Spleen (tissue), 11 donors: ENCODE measurements at regions not wholly inside any gene's neighbourhood (a gene's known extent, or its start where the extent isn't known, plus 50 kb on each side); places are given as distances from the start of the nearest gene placed in this dataset.

Source experiments
- DNase-seq: peaks from one replicate; pipeline ENCODE4 v3.0.0-alpha.2; 2020
- H3K27ac ChIP-seq, 8 donors: fragments of 200-600 bp; sonication (generic) in 7 of 8; 1 replicate in 4 of 8; 2 replicates in 4 of 8; pipeline versions ENCODE4 v1.5.0 to v1.8.0; 2016 to 2021; ENCODE audit warnings: inconsistent platforms in 4 of 8, mild to moderate bottlenecking in 4 of 8, moderate library complexity in 1 of 8
- H3K27me3 ChIP-seq, 7 donors: fragments of 200-600 bp; sonication (generic) in 6 of 7; replicated peaks in 1 of 7; 1 replicate in 4 of 7; 2 replicates in 3 of 7; pipeline versions ENCODE4 v1.5.0 to v1.8.0; 2016 to 2021; ENCODE audit warnings: inconsistent platforms in 3 of 7, mild to moderate bottlenecking in 1 of 7
- H3K36me3 ChIP-seq, 6 donors: fragments of 200-600 bp; sonication (generic) in 5 of 6; 1 replicate in 4 of 6; 2 replicates in 2 of 6; pipeline versions ENCODE4 v1.5.0 to v1.8.0; 2016 to 2021; ENCODE audit warnings: inconsistent platforms in 2 of 6
- H3K4me1 ChIP-seq, 6 donors: fragments of 200-600 bp; sonication (generic) in 5 of 6; 1 replicate in 3 of 6; 2 replicates in 3 of 6; pipeline versions ENCODE4 v1.5.0 to v1.8.0; 2016 to 2021; ENCODE audit warnings: inconsistent platforms in 3 of 6
- H3K4me3 ChIP-seq, 8 donors: fragments of 200-600 bp; sonication (generic) in 7 of 8; 1 replicate in 4 of 8; 2 replicates in 4 of 8; pipeline versions ENCODE4 v1.5.0 to v1.8.0; 2016 to 2021; ENCODE audit warnings: inconsistent platforms in 4 of 8, mild to moderate bottlenecking in 4 of 8, moderate library complexity in 2 of 8
- H3K9me3 ChIP-seq, 8 donors: fragments of 200-600 bp; sonication (generic) in 7 of 8; 1 replicate in 4 of 8; 2 replicates in 4 of 8; pipeline versions ENCODE4 v1.5.0 to v1.8.0; 2016 to 2021; ENCODE audit warnings: inconsistent platforms in 4 of 8
- POLR2A ChIP-seq, 3 donors: fragments of 450-650 bp; IDR thresholded peaks; one replicate each; pipeline ENCODE4 v1.5.1; 2017; ENCODE audit warnings: antibody characterized with exemption in 3 of 3, mild to moderate bottlenecking in 1 of 3
- POLR2AphosphoS5 ChIP-seq, 3 donors: sonication (generic); formaldehyde crosslinking; IDR thresholded peaks; one replicate each; pipeline ENCODE4 v1.5.1; 2017; ENCODE audit warnings: antibody characterized with exemption in 3 of 3
- WGBS, 5 donors: extraction: QIAGEN DNeasy Blood & Tissue Kit in 3 of 5; methylation state at CpG; one replicate each; pipeline versions ENCODE4 v1.1.5 to v1.1.7; 2013 to 2018; 5-methylcytosine and 5-hydroxymethylcytosine counted together
- intact Hi-C: fragments of 100-400 bp; cut with DNase I; formaldehyde crosslinking; loops from one replicate; pipeline ENCODE4 v1.15.0; 2023; ENCODE audit warnings: low total_unique reads
- TF ChIP-seq, protein P1 (sequence below), 11 experiments: fragments of 200-600 bp in 7 of 11; fragments of 450-650 bp in 4 of 11; sonication (generic) in 4 of 11; IDR thresholded peaks in 8 of 11; conservative IDR thresholded peaks in 3 of 11; 1 replicate in 7 of 11; 2 replicates in 4 of 11; pipeline versions ENCODE4 v1.4.0 to v1.8.0; 2016 to 2021; ENCODE audit warnings: antibody characterized with exemption in 11 of 11, inconsistent platforms in 4 of 11, mild to moderate bottlenecking in 1 of 11
- donor health status: healthy with polysubstance abuse.
- donor health status: DM: no; HTN: no; CAD: no; lungs with moderate emphysema.
- donor health status: DM: no; HTN: no; CAD: no.
- donor health status: Bipolar disorder and iron deficiency.
- donor health status: healthy.
- donor health status: DM: no; HTN: no; CAD: no.
- donor health status: DM: yes; HTN: yes; CAD: no.

DNA sequence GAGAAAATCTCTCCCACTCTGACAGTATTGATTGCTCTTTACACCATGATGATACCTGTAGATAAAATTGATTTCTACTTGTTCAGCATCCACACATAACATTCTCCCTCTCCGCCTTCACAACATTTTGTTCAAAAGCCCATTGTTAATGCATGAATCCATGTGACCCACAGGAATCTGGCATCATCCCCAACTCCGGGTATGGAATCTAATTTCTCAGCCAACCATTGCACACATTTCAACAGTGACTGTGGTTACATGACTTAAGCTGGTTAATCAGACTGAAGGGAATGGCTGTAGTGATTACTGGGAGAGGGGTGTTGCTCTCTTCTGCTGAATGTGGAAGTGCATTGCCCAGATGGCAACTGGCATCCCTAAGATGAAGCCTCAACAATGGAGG is 161.4 kb upstream of the C16orf82 start:
- no peaks in the 10 kb centered on the region for H3K9me3 ChIP-seq
- no peak overlapping the region for H3K27ac ChIP-seq
- H3K4me1 ChIP-seq = no peaks in the 10 kb centered on the region
- no peaks in the 10 kb centered on the region for H3K27me3 ChIP-seq
- intact Hi-C loops = no loop called here
- H3K4me3 ChIP-seq = no peak overlapping the region
- TF ChIP-seq, protein P1, sequence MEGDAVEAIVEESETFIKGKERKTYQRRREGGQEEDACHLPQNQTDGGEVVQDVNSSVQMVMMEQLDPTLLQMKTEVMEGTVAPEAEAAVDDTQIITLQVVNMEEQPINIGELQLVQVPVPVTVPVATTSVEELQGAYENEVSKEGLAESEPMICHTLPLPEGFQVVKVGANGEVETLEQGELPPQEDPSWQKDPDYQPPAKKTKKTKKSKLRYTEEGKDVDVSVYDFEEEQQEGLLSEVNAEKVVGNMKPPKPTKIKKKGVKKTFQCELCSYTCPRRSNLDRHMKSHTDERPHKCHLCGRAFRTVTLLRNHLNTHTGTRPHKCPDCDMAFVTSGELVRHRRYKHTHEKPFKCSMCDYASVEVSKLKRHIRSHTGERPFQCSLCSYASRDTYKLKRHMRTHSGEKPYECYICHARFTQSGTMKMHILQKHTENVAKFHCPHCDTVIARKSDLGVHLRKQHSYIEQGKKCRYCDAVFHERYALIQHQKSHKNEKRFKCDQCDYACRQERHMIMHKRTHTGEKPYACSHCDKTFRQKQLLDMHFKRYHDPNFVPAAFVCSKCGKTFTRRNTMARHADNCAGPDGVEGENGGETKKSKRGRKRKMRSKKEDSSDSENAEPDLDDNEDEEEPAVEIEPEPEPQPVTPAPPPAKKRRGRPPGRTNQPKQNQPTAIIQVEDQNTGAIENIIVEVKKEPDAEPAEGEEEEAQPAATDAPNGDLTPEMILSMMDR (IDR thresholded peaks at IDR 0.05 in 8 of 11, conservative IDR thresholded peaks at IDR 0.05 in 3 of 11) = no peak
- TF ChIP-seq POLR2AphosphoS5 (IDR thresholded peaks at IDR 0.05) (no peak), POLR2A (IDR thresholded peaks at IDR 0.05) (no peak)
- WGBS, 5 donors = 77 to 92% (median 84%) methylated on average over 2 of the region's 2 CpGs
- no peaks in the 10 kb centered on the region for H3K36me3 ChIP-seq
- no peak for DNase-seq

DNA sequence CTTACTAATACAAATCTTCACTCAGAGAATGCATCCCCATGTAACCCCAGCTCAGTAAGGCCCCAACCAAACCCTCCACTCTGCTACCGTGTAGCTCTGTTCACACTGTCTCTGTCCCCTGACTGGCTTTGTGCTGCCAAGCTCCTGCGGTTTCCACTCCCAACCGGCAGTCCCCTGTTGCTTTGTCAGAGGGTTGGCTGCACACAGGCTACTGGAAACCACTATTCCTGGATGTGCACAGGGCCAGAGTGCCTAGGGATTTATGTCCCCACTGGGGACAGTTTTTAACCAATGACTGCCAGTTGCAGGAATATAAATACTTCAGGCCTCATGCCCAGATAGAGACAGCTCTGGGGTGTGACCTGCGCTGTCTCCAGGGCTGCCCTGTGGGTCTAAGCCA is 157.1 kb upstream of the C16orf82 start:
- Histone ChIP-seq H3K27me3 (no peaks in the 10 kb centered on the region), H3K9me3 (no peaks in the 10 kb centered on the region), H3K36me3 (no peaks in the 10 kb centered on the region), H3K4me3 (no peak overlapping the region), H3K4me1 (no peaks in the 10 kb centered on the region), H3K27ac (no peak overlapping the region)
- TF ChIP-seq POLR2AphosphoS5 (IDR thresholded peaks at IDR 0.05) (no peak), POLR2A (IDR thresholded peaks at IDR 0.05) (no peak)
- TF ChIP-seq, protein P1 (IDR thresholded peaks at IDR 0.05 in 8 of 11, conservative IDR thresholded peaks at IDR 0.05 in 3 of 11) = no peak
- WGBS, 5 donors = 52 to 79% (median 66%) methylated on average over 4 of the region's 4 CpGs
- DNase-seq = no peak
- intact Hi-C loops = no loop called here

GRCh38 chr16:26911436-26911835 is 155.3 kb upstream of the C16orf82 start:
- Histone ChIP-seq H3K9me3 (no peaks in the 10 kb centered on the region), H3K27ac (no peak overlapping the region), H3K4me1 (no peaks in the 10 kb centered on the region), H3K36me3 (no peaks in the 10 kb centered on the region), H3K4me3 (no peak overlapping the region), H3K27me3 (no peaks in the 10 kb centered on the region)
- intact Hi-C loops = no loop called here
- TF ChIP-seq POLR2AphosphoS5 (IDR thresholded peaks at IDR 0.05) = no peak
- TF ChIP-seq, protein P1 (IDR thresholded peaks at IDR 0.05 in 8 of 11, conservative IDR thresholded peaks at IDR 0.05 in 3 of 11) = no peak
- no peak for TF ChIP-seq POLR2A (IDR thresholded peaks at IDR 0.05)
- 42 to 61% (median 55%) methylated on average over 2 of the region's 2 CpGs for WGBS, 5 donors
- DNase-seq = no peak

DNA sequence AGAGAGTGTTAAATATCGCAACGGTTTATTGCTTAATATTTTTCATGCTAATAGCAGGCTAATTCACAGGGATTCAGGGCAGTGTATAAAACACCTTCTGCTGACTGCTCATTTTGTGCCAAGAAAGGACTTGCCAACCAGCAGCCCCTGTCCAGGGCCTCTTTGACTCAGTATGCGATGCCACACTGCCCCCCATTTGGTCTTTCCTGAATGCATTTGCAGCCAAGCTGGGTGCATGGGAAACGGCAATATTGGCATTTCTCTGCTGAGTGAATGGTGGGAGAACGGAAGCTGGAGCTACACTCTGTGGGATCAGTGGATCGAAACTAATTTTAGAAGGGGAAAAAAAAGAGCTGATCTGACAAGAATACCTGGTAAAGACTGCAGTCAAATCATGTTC is 152.9 kb upstream of the C16orf82 start:
- DNase-seq = no peak
- Histone ChIP-seq H3K9me3 (no peaks in the 10 kb centered on the region), H3K36me3 (no peaks in the 10 kb centered on the region), H3K27ac (no peak overlapping the region), H3K27me3 (peaks cover 0 to 14% (median 0%) of the 10 kb centered on the region in 7 donors), H3K4me3 (no peak overlapping the region), H3K4me1 (no peaks in the 10 kb centered on the region)
- intact Hi-C loops = no loop called here
- no peak for TF ChIP-seq POLR2AphosphoS5 (IDR thresholded peaks at IDR 0.05)
- TF ChIP-seq, protein P1 (IDR thresholded peaks at IDR 0.05 in 8 of 11, conservative IDR thresholded peaks at IDR 0.05 in 3 of 11) = no peak
- TF ChIP-seq POLR2A (IDR thresholded peaks at IDR 0.05) = no peak
- 76 to 85% (median 80%) methylated on average over 6 of the region's 6 CpGs for WGBS, 5 donors
